ENCODE measurements at regions not wholly inside any gene's neighbourhood (a gene's known extent, or its start where the extent isn't known, plus 50 kb on each side); places are given as distances from the start of the nearest gene placed in this dataset.

GRCh38 chr3:27585429-27585828, 101.2 kb upstream of the SLC4A7 start:
- peaks cover 8 to 9% (median 9%) of the 10 kb centered on the region in 3 donors for H3K4me1 Mint-ChIP-seq
- Histone ChIP-seq H3K27me3 (ENCODE audit: insufficient read depth, low read length, poor library complexity, severe bottlenecking) (no peaks in the 10 kb centered on the region), H3K4me3 (ENCODE audit: low read length) (no peak overlapping the region), H3K27ac (ENCODE audit: low read depth, low read length) (no peak overlapping the region), H3K4me1 (ENCODE audit: insufficient read depth, low read length) (peaks cover 9% of the 10 kb centered on the region), H3K36me3 (ENCODE audit: insufficient read depth, low read length) (no peaks in the 10 kb centered on the region), H3K9me3 (ENCODE audit: low read length) (no peaks in the 10 kb centered on the region)
- CTCF ChIA-PET = no interaction called here
- H3K9me3 Mint-ChIP-seq = no peaks in the 10 kb centered on the region
- POLR2A ChIA-PET = no interaction called here
- DNase-seq = no peak
- no peak overlapping the region for H3K27ac Mint-ChIP-seq
- no peaks in the 10 kb centered on the region for H3K27me3 Mint-ChIP-seq
- H3K36me3 Mint-ChIP-seq = peaks cover 0 to 2% (median 0%) of the 10 kb centered on the region in 3 donors
- H3K4me3 Mint-ChIP-seq = no peak overlapping the region

- no peak overlapping the region for H3K27ac ChIP-seq (ENCODE audit: low read depth, low read length)
- no peak for DNase-seq
- CTCF ChIA-PET = no interaction called here
- no peaks in the 10 kb centered on the region for H3K27me3 Mint-ChIP-seq
- H3K27ac Mint-ChIP-seq = no peak overlapping the region
- H3K4me3 ChIP-seq (ENCODE audit: low read length) = no peak overlapping the region
- no peaks in the 10 kb centered on the region for H3K27me3 ChIP-seq (ENCODE audit: insufficient read depth, low read length, poor library complexity, severe bottlenecking)
- H3K4me1 Mint-ChIP-seq = peaks cover 2 to 4% (median 4%) of the 10 kb centered on the region in 3 donors
- peaks cover 3% of the 10 kb centered on the region for H3K4me1 ChIP-seq (ENCODE audit: insufficient read depth, low read length)
- H3K4me3 Mint-ChIP-seq = no peak overlapping the region
- peaks cover 0 to 2% (median 0%) of the 10 kb centered on the region in 3 donors for H3K36me3 Mint-ChIP-seq
- H3K9me3 ChIP-seq (ENCODE audit: low read length) = no peaks in the 10 kb centered on the region
- no peaks in the 10 kb centered on the region for H3K9me3 Mint-ChIP-seq
- no peaks in the 10 kb centered on the region for H3K36me3 ChIP-seq (ENCODE audit: insufficient read depth, low read length)
- POLR2A ChIA-PET = no interaction called here
Observed at GRCh38 chr3:27584874-27585273, 100.7 kb upstream of the SLC4A7 start.

- ChIA-PET POLR2A (no interaction called here), CTCF (no interaction called here)
- no peak for DNase-seq
- H3K4me3 ChIP-seq (ENCODE audit: low read length) = no peak overlapping the region
- H3K4me3 Mint-ChIP-seq = no peak overlapping the region
- no peaks in the 10 kb centered on the region for H3K4me1 ChIP-seq (ENCODE audit: insufficient read depth, low read length)
- H3K27ac ChIP-seq (ENCODE audit: low read depth, low read length) = no peak overlapping the region
- H3K36me3 Mint-ChIP-seq = peaks cover 0 to 2% (median 0%) of the 10 kb centered on the region in 3 donors
- no peaks in the 10 kb centered on the region for H3K9me3 ChIP-seq (ENCODE audit: low read length)
- H3K4me1 Mint-ChIP-seq = no peaks in the 10 kb centered on the region
- H3K27me3 ChIP-seq (ENCODE audit: insufficient read depth, low read length, poor library complexity, severe bottlenecking) = no peaks in the 10 kb centered on the region
- H3K27me3 Mint-ChIP-seq = no peaks in the 10 kb centered on the region
- no peaks in the 10 kb centered on the region for H3K9me3 Mint-ChIP-seq
- H3K36me3 ChIP-seq (ENCODE audit: insufficient read depth, low read length) = no peaks in the 10 kb centered on the region
- H3K27ac Mint-ChIP-seq = no peak overlapping the region
Observed at GRCh38 chr3:27581852-27582251, 97.7 kb upstream of the SLC4A7 start.

GRCh38 chr3:27578032-27578431, 93.8 kb upstream of the SLC4A7 start:
- no peak overlapping the region for H3K27ac Mint-ChIP-seq
- H3K27me3 Mint-ChIP-seq = no peaks in the 10 kb centered on the region
- H3K9me3 Mint-ChIP-seq = no peaks in the 10 kb centered on the region
- H3K36me3 ChIP-seq (ENCODE audit: insufficient read depth, low read length) = no peaks in the 10 kb centered on the region
- H3K4me3 Mint-ChIP-seq = no peak overlapping the region
- ChIA-PET POLR2A (no interaction called here), CTCF (interaction anchor here (0.8 kb wide), 1 partner anchor 15 kb away, joined by 3 read pairs; no protein-coding TSS in a partner anchor)
- H3K27ac ChIP-seq (ENCODE audit: low read depth, low read length) = no peak overlapping the region
- H3K36me3 Mint-ChIP-seq = peaks cover 0 to 2% (median 0%) of the 10 kb centered on the region in 3 donors
- no peaks in the 10 kb centered on the region for H3K9me3 ChIP-seq (ENCODE audit: low read length)
- H3K27me3 ChIP-seq (ENCODE audit: insufficient read depth, low read length, poor library complexity, severe bottlenecking) = no peaks in the 10 kb centered on the region
- H3K4me1 ChIP-seq (ENCODE audit: insufficient read depth, low read length) = no peaks in the 10 kb centered on the region
- H3K4me3 ChIP-seq (ENCODE audit: low read length) = no peak overlapping the region
- peaks cover 0 to 8% (median 0%) of the 10 kb centered on the region in 3 donors for H3K4me1 Mint-ChIP-seq
- no peak for DNase-seq

- POLR2A ChIA-PET = no interaction called here
- no peak overlapping the region for H3K4me3 Mint-ChIP-seq
- H3K4me1 Mint-ChIP-seq = peaks cover 0 to 8% (median 0%) of the 10 kb centered on the region in 3 donors
- Histone ChIP-seq H3K4me3 (ENCODE audit: low read length) (no peak overlapping the region), H3K27me3 (ENCODE audit: insufficient read depth, low read length, poor library complexity, severe bottlenecking) (no peaks in the 10 kb centered on the region), H3K36me3 (ENCODE audit: insufficient read depth, low read length) (no peaks in the 10 kb centered on the region), H3K4me1 (ENCODE audit: insufficient read depth, low read length) (no peaks in the 10 kb centered on the region), H3K9me3 (ENCODE audit: low read length) (no peaks in the 10 kb centered on the region), H3K27ac (ENCODE audit: low read depth, low read length) (no peak overlapping the region)
- peaks cover 0 to 2% (median 0%) of the 10 kb centered on the region in 3 donors for H3K36me3 Mint-ChIP-seq
- DNase-seq = no peak
- no peaks in the 10 kb centered on the region for H3K27me3 Mint-ChIP-seq
- H3K27ac Mint-ChIP-seq = no peak overlapping the region
- no peaks in the 10 kb centered on the region for H3K9me3 Mint-ChIP-seq
- CTCF ChIA-PET = interaction anchor here (0.8 kb wide), 1 partner anchor 14 kb away, joined by 3 read pairs; no protein-coding TSS in a partner anchor
Observed at GRCh38 chr3:27577504-27577903, 93.3 kb upstream of the SLC4A7 start.

GRCh38 chr3:27576171-27576570, 92.0 kb upstream of the SLC4A7 start:
- ChIA-PET CTCF (no interaction called here), POLR2A (no interaction called here)
- Mint-ChIP-seq H3K4me1 (peaks cover 0 to 8% (median 0%) of the 10 kb centered on the region in 3 donors), H3K27ac (no peak overlapping the region), H3K4me3 (no peak overlapping the region), H3K36me3 (no peaks in the 10 kb centered on the region), H3K9me3 (no peaks in the 10 kb centered on the region), H3K27me3 (no peaks in the 10 kb centered on the region)
- H3K4me1 ChIP-seq (ENCODE audit: insufficient read depth, low read length) = no peaks in the 10 kb centered on the region
- DNase-seq = no peak
- no peak overlapping the region for H3K27ac ChIP-seq (ENCODE audit: low read depth, low read length)
- H3K4me3 ChIP-seq (ENCODE audit: low read length) = no peak overlapping the region
- H3K36me3 ChIP-seq (ENCODE audit: insufficient read depth, low read length) = no peaks in the 10 kb centered on the region
- H3K27me3 ChIP-seq (ENCODE audit: insufficient read depth, low read length, poor library complexity, severe bottlenecking) = no peaks in the 10 kb centered on the region
- H3K9me3 ChIP-seq (ENCODE audit: low read length) = no peaks in the 10 kb centered on the region

GRCh38 chr3:27575499-27575898, 91.3 kb upstream of the SLC4A7 start:
- no peak overlapping the region for H3K27ac Mint-ChIP-seq
- no peaks in the 10 kb centered on the region for H3K9me3 Mint-ChIP-seq
- no peak overlapping the region for H3K27ac ChIP-seq (ENCODE audit: low read depth, low read length)
- no peaks in the 10 kb centered on the region for H3K36me3 Mint-ChIP-seq
- H3K36me3 ChIP-seq (ENCODE audit: insufficient read depth, low read length) = no peaks in the 10 kb centered on the region
- no peaks in the 10 kb centered on the region for H3K9me3 ChIP-seq (ENCODE audit: low read length)
- H3K27me3 Mint-ChIP-seq = no peaks in the 10 kb centered on the region
- no peak overlapping the region for H3K4me3 ChIP-seq (ENCODE audit: low read length)
- no peaks in the 10 kb centered on the region for H3K4me1 ChIP-seq (ENCODE audit: insufficient read depth, low read length)
- POLR2A ChIA-PET = no interaction called here
- CTCF ChIA-PET = no interaction called here
- DNase-seq = no peak
- H3K4me1 Mint-ChIP-seq = peaks cover 0 to 8% (median 0%) of the 10 kb centered on the region in 3 donors
- H3K4me3 Mint-ChIP-seq = no peak overlapping the region
- no peaks in the 10 kb centered on the region for H3K27me3 ChIP-seq (ENCODE audit: insufficient read depth, low read length, poor library complexity, severe bottlenecking)

GRCh38 chr3:27574438-27574795, 90.2 kb upstream of the SLC4A7 start:
- Mint-ChIP-seq H3K36me3 (no peaks in the 10 kb centered on the region), H3K27me3 (no peaks in the 10 kb centered on the region), H3K9me3 (no peaks in the 10 kb centered on the region), H3K4me1 (peaks cover 0 to 8% (median 0%) of the 10 kb centered on the region in 3 donors), H3K4me3 (no peak overlapping the region), H3K27ac (no peak overlapping the region)
- Histone ChIP-seq H3K36me3 (ENCODE audit: insufficient read depth, low read length) (no peaks in the 10 kb centered on the region), H3K9me3 (ENCODE audit: low read length) (no peaks in the 10 kb centered on the region), H3K4me3 (ENCODE audit: low read length) (no peak overlapping the region), H3K4me1 (ENCODE audit: insufficient read depth, low read length) (no peaks in the 10 kb centered on the region), H3K27ac (ENCODE audit: low read depth, low read length) (no peak overlapping the region), H3K27me3 (ENCODE audit: insufficient read depth, low read length, poor library complexity, severe bottlenecking) (no peaks in the 10 kb centered on the region)
- POLR2A ChIA-PET = no interaction called here
- no peak for DNase-seq
- CTCF ChIA-PET = no interaction called here

All from CD8-positive, alpha-beta memory T cell (primary cell).